GM10266 (cell line): ENCODE measurements at regions not wholly inside any gene's neighbourhood (a gene's known extent, or its start where the extent isn't known, plus 50 kb on each side); places are given as distances from the start of the nearest gene placed in this dataset.

Experiments
- DNase-seq: peaks from one replicate; pipeline ENCODE4 v3.0.0; 2012; ENCODE audit errors: extremely low spot score
- CTCF ChIP-seq: IDR thresholded peaks from 2 replicates; pipeline ENCODE4 v1.5.1; 2012; ENCODE audit warnings: mild to moderate bottlenecking, low read depth; ENCODE audit not compliant: control insufficient read depth, insufficient read depth; ENCODE audit errors: missing control alignments

- DNase-seq = no peak
- no peak for TF ChIP-seq CTCF
These were observed 70.4 kb downstream of the IGLL1 start for GRCh38 chr22:23509571-23510302.

GRCh38 chr22:23504516-23504915 lies 75.6 kb downstream of the IGLL1 start:
- DNase-seq = no peak
- no peak for TF ChIP-seq CTCF

DNA sequence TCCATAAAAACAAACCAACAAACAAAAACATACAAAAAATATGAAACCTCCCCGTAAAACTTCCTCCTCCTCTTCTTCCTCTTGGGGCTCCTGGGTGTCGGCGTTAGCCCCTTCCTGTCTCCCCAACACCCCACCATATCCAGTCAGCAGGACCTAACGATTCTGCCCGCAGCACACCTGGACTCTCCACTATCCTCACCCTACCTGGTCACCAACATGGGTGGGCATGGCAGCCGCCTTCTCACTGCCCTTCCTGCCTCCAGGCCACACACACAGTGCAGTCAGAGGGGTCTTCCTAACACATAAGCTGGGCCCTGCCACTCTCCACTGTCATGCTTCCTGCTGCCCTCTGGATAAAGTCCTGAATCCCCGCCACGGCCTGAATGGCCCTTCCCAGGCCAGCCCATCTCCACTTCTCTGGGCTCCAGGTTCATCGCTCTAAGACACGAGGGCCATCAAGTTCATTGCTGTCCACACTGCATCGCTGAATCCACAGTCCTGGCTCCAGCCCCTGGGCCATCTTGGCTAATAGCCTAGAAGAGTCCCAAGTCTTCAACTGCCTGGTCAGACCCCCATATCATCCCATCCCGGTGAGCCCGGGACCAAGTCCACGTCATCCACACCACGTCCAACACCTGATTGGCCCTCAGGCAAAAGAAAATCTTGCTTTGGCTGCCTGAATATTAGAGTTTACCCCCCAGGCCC lies 76.2 kb downstream of the IGLL1 start:
- no peak for DNase-seq
- TF ChIP-seq CTCF = no peak

DNA sequence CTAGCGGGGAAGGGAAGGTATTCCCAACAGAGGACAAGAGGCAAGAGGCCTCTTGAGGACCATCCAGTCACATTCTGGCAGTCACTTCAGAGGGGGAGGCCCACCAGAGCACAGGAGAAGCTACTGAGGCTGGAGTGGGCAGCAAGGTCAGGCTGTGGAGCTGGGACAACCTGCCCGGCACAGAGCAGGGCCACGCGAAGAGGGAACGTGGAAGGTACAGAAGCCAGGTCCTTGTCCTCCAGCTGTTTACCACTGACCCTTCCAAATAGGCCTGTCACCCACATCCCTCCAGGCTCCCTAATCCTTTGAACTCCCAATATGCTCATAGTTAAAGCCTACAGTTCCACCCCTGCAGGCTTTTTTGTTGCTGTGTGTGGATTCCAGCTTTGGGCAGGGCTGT lies 76.9 kb downstream of the IGLL1 start:
- no peak for TF ChIP-seq CTCF
- DNase-seq = no peak

GRCh38 chr22:23501708-23502107 lies 78.4 kb downstream of the IGLL1 start:
- no peak for TF ChIP-seq CTCF
- DNase-seq = no peak

DNA sequence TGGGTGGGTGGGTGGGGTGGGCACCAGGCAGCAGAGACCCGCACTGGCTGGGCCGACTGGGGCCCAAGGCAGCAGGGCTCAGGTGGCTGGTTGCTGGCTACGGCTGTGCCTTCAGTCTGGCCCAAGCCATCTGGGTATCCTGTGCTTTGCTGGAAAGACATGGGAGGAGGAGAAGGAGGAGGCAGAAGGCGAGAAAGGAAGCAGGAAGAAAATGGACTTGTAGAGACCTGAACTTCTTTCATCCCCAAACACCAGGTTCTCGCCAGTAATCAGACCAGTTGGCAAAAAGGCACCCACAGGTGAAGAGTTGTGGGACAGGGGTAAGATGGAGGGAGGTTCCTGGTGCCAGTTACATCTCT lies 78.8 kb downstream of the IGLL1 start:
- no peak for TF ChIP-seq CTCF
- no peak for DNase-seq
